Left renal cortex interstitium (tissue), 4 donors: ENCODE measurements at regions not wholly inside any gene's neighbourhood (a gene's known extent, or its start where the extent isn't known, plus 50 kb on each side); places are given as distances from the start of the nearest gene placed in this dataset.
"Not testable (repeated sequence)": the region's sequence is repeated elsewhere in the genome, so short reads cannot be mapped to it uniquely, and the experiment has no call there.

Source experiments
- DNase-seq, 4 donors: peaks; one replicate each; pipeline ENCODE4 v3.0.0-alpha.2; 2013; ENCODE audit warnings: low read depth in 4 of 4, low spot score in 2 of 4, missing footprints in 1 of 4

DNA sequence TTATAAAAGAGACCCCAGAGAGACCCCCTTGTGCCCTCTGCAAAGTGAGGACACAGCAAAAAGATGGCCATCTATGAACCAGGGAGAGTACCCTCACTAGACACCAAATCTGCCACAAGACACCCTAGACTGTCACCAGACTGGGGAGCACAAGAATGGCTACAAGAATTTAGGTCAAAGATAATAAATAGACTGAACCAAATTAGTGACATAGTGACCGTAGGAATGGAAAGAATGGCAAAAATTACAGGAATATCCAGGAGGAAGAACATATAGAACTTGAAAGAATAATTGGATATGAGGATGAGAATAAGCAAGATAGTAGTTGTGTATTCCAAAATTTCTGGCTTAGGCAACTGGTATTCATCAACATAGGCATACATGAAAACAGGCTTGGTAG, 235.0 kb downstream of the NNT start:
- DNase-seq, result no peak

- no peak for DNase-seq
Observed at GRCh38 chr5:43837091-43837490, 234.1 kb downstream of the NNT start.

DNA sequence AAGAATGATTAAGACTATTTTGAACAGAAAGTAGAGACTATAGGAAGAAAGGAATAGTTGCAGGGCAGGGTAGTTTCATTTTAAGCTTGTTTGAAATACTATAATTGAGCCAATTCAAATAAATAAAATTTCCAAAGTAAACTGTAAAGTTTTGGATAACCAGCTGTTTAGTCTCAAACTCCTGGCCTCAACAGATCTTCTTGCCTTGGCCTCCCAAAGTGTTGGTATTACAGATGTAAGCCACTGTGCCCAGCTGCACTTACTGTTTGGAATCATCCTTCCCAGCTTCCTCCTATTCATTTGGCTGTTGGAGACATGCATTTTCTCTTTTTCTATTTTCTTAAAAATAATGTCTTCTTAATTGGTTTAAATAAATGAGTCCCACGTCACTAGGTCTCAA, 231.0 kb downstream of the NNT start:
- DNase-seq, result no peak

GRCh38 chr5:43824325-43824964, 221.5 kb downstream of the NNT start:
- not testable (repeated sequence) for DNase-seq

DNA sequence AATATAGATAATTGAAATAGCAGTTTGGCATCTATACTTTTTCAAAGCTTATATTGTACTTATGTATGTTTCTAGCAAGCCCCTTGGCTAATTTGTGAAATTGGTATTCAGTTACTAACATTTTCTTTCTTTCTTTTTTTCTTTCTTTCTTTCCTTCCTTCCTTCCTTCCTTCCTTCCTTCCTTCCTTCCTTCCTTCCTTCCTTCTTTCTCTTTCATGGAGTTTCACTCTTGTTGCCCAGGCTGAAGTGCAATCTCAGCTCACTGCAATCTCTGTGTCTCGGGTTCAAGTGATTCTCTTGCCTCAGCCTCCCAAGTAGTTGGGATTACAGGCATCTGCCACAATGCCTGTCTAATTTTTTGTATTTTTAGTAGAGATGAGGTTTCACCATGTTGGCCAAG, 215.4 kb downstream of the NNT start:
- not testable (repeated sequence) for DNase-seq

DNA sequence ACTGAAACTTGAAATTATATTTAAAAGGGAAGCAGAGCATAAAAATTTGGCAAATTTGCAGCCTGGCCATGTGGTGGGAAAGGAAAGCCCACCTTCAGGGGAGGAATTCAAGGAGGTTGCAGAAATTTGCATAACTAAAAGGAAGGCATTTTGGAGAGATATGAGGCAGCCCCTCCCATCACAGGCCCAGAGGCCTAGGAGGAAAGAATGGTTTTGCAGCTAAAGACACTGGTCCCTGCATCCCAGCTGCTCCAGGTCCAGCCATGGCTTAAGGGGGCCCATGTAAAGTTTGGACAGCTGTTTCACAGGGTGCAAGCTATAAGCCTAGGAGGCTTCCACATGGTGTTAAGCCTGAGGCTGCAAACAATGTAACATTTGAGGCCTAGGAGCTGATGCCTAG, 212.5 kb downstream of the NNT start:
- no peak for DNase-seq

GRCh38 chr5:43804723-43805122, 201.7 kb downstream of the NNT start:
- DNase-seq, result no peak

GRCh38 chr5:43804041-43804440, 201.1 kb downstream of the NNT start:
- DNase-seq, result no peak

GRCh38 chr5:43802651-43803050, 199.7 kb downstream of the NNT start:
- DNase-seq, result no peak

DNA sequence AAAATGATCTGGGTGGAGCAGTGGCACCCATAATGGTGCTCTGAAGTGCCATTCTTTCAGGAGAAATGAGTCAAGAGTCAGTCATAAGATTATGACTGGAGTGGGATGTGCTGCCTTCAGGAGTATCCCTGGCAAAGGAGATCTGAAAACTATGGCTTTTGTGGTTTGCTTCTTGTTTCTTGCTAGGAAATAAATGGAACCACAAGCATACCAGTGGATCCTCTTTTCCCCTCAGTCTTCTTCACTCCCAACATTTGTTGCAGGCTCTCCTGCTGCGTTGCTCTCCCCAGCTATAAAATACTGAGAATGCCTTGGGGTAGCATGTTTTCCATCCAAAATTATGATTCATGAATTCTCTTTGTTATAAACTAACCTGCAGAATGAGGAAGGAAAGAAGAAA, 199.1 kb downstream of the NNT start:
- no peak for DNase-seq

DNA sequence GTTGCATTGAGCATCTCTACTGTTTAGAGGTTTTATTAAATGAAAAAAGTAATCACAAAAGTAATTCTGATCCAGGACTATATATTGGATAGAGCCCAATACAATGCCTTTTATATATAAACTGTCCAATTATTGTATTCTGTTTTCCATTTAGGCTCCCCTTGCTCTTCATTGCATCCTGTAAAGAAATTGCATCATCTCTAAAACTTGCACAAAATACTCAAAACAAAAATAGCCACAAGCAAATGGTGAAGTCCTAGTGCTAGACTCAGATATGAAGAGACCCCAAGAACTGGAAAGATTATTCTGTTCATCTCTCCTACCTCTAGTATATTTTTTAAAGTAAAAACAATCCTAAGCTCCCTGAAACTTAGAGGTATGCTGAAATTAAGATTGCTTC, 195.8 kb downstream of the NNT start:
- DNase-seq, result no peak

- not testable (repeated sequence) for DNase-seq
Observed at GRCh38 chr5:43791880-43792279, 188.9 kb downstream of the NNT start.

DNA sequence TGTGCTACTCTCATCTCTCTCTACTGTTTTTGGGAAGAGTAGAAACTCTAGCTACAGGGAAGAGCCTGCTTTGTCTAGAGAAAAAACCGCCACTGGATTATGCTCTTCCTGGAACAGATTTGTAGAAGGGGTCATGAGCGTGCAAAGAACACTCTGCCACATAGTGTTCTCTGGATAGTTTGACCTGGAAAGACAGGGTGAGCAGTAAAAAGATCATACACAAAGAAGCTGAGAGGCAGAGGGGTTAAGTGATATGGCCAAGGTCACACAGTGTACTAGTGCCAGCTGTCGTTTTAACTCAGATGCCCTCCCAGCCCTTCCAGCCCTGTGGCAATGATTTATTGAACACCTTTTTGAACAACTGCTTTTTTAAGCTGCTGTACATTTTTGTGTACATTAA, 182.2 kb downstream of the NNT start:
- DNase-seq, result no peak

- DNase-seq, result no peak
Observed at GRCh38 chr5:43780586-43780985, 177.6 kb downstream of the NNT start.

DNA sequence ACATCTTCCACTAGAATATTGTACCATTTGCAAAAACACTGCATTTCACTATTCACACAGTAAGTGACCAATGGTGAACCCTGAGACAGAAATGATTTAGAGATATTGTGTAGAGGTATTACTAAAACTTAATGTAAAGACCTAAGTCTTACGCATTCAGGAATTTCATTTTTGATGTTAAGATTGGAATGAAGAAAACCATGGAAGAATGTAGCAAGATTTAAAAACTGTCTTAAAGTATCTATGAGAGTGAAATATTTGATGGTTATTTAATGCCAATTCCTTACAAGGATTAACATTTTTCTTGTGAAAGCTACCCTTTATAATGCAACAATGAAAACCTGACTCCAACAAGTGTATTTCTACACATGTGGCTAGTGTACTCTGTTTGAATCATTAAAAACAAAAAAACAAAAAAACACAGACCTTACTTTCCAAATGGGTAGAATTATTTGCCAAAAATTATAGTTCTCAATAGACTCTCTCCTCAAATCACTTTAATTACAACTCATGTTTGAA, 172.0 kb downstream of the NNT start:
- DNase-seq, result no peak

DNA sequence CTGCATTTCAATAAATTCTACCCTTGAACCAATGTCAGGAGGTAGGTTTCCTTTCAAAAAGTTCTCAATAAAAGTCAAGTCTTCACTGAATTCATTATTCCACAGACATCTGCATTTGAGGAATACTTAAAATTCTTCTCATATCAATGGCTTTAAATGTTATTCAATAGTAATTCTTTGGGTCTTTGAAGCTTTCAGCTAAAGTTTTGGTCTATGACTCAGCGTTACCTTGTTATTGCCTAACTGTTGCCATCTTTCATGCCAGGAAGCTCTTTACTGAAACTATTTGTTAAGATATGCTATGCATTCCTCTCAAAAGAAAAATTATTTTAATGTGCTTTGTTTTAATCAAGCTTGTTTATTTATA, 170.5 kb downstream of the NNT start:
- DNase-seq, result no peak

- DNase-seq, result no peak
Observed at GRCh38 chr5:43772764-43773477, 169.9 kb downstream of the NNT start.

GRCh38 chr5:43772458-43772763, 169.4 kb downstream of the NNT start:
- DNase-seq, result no peak

DNA sequence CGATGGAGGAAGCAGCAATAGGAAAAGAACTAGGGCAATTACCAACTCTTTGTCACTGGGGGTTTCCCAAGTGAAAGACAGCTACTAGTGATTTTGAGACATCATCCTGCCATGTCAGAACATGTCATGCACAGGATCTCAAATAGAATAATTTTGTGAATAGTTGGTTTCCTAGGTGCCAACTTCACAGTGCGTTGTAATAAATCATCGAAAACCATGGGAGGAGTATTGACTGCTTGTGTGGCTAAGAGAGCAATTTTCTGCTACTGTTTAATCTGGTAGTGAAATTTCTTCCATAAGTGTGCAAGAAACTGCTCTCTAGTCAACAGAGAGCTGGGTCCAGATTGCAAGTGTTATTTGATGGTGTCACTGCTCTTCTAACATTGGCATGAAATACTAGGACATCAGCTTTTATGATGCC, 168.6 kb downstream of the NNT start:
- no peak for DNase-seq

GRCh38 chr5:43769571-43770355, 166.8 kb downstream of the NNT start:
- peak in 1 of 4 donors; percentile 1 for DNase-seq
